ENCODE measurements at regions not wholly inside any gene's neighbourhood (a gene's known extent, or its start where the extent isn't known, plus 50 kb on each side); places are given as distances from the start of the nearest gene placed in this dataset.

DNA sequence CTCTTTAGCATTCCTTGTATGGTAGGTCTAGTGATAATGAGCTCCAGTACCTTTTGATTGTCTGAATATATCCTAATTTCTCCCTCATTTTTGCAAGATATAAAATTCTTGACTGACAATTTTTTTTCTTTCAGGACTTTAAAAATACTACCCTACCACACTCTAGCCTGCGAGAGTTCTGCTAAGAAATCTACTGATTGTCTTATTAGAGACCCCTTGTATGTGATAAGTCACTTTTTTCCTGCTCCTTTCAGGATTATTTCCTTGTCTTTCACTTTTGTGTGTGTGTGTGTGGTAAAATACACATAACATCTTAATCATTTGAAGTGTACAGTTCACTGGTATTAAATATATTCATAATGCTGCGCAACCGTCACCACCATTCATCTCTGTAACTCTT, 68.7 kb upstream of the PPP1R9A start:
- no peak overlapping the region for H3K27ac Mint-ChIP-seq (ENCODE audit: unreplicated experiment)
- peaks cover 5% of the 10 kb centered on the region for H3K9me3 ChIP-seq (ENCODE audit: insufficient read depth, low read depth, low read length)
- H3K27me3 ChIP-seq (ENCODE audit: insufficient read depth, low read length) = no peaks in the 10 kb centered on the region
- H3K36me3 Mint-ChIP-seq (ENCODE audit: low read depth, unreplicated experiment) = peaks cover 3% of the 10 kb centered on the region
- peaks cover 22% of the 10 kb centered on the region for H3K9me3 Mint-ChIP-seq (ENCODE audit: unreplicated experiment)
- H3K4me3 ChIP-seq (ENCODE audit: insufficient read depth, low read depth, low read length) = no peak overlapping the region
- DNase-seq (ENCODE audit: low read depth) = no peak
- H3K79me2 ChIP-seq (ENCODE audit: insufficient read depth, low read length) = no peaks in the 10 kb centered on the region
- H3K27me3 Mint-ChIP-seq (ENCODE audit: low read depth, unreplicated experiment) = no peaks in the 10 kb centered on the region
- no peak overlapping the region for H3K4me2 ChIP-seq (ENCODE audit: low read length)
- FAIRE-seq = no peak
- TF ChIP-seq EZH2 (IDR thresholded peaks at IDR 0.05; ENCODE audit: insufficient read depth, low read length) = no peak
- TF ChIP-seq, protein P1, sequence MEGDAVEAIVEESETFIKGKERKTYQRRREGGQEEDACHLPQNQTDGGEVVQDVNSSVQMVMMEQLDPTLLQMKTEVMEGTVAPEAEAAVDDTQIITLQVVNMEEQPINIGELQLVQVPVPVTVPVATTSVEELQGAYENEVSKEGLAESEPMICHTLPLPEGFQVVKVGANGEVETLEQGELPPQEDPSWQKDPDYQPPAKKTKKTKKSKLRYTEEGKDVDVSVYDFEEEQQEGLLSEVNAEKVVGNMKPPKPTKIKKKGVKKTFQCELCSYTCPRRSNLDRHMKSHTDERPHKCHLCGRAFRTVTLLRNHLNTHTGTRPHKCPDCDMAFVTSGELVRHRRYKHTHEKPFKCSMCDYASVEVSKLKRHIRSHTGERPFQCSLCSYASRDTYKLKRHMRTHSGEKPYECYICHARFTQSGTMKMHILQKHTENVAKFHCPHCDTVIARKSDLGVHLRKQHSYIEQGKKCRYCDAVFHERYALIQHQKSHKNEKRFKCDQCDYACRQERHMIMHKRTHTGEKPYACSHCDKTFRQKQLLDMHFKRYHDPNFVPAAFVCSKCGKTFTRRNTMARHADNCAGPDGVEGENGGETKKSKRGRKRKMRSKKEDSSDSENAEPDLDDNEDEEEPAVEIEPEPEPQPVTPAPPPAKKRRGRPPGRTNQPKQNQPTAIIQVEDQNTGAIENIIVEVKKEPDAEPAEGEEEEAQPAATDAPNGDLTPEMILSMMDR (IDR thresholded peaks at IDR 0.05; ENCODE audit: insufficient read depth, low read depth, low read length) = no peak
- no peak overlapping the region for H3K27ac ChIP-seq (ENCODE audit: low read depth, low read length)
- no peaks in the 10 kb centered on the region for H4K20me1 ChIP-seq (ENCODE audit: insufficient read depth, low read length)
- H3K4me3 Mint-ChIP-seq (ENCODE audit: unreplicated experiment) = no peak overlapping the region
- H3K4me1 Mint-ChIP-seq (ENCODE audit: low read depth, unreplicated experiment) = no peaks in the 10 kb centered on the region
- no peaks in the 10 kb centered on the region for H3K4me1 ChIP-seq (ENCODE audit: insufficient read depth, low read length)
- no peaks in the 10 kb centered on the region for H3K36me3 ChIP-seq (ENCODE audit: insufficient read depth, low read length)
- H3K9ac ChIP-seq (ENCODE audit: low read length) = no peak overlapping the region
- H2AFZ ChIP-seq (ENCODE audit: low read depth, low read length) = no peak overlapping the region

DNA sequence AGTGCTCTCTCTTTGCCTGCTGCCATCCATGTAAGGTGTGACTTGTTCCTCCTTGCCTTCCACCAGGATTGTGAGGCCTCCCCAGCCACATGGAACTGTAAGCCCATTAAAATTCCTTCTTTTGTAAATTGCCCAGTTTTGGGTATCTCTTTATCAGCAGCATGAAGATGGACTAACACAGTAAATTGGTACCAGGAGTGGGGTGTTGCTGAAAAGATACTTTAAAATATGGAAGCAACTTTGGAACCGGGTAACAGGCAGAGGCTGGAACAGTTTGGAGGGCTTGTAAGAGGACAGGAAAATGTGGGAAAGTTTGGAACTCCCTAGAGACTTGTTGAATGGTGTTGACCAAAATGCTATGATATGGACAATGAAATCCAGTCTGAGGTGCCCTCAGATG, 63.8 kb upstream of the PPP1R9A start:
- no peaks in the 10 kb centered on the region for H3K79me2 ChIP-seq (ENCODE audit: insufficient read depth, low read length)
- H2AFZ ChIP-seq (ENCODE audit: low read depth, low read length) = no peak overlapping the region
- no peaks in the 10 kb centered on the region for H3K4me1 Mint-ChIP-seq (ENCODE audit: low read depth, unreplicated experiment)
- H3K27me3 ChIP-seq (ENCODE audit: insufficient read depth, low read length) = no peaks in the 10 kb centered on the region
- no peaks in the 10 kb centered on the region for H3K36me3 ChIP-seq (ENCODE audit: insufficient read depth, low read length)
- H3K27ac Mint-ChIP-seq (ENCODE audit: unreplicated experiment) = no peak overlapping the region
- H3K4me2 ChIP-seq (ENCODE audit: low read length) = no peak overlapping the region
- TF ChIP-seq, protein P1 (IDR thresholded peaks at IDR 0.05; ENCODE audit: insufficient read depth, low read depth, low read length) = no peak
- no peak for TF ChIP-seq EZH2 (IDR thresholded peaks at IDR 0.05; ENCODE audit: insufficient read depth, low read length)
- H3K27ac ChIP-seq (ENCODE audit: low read depth, low read length) = no peak overlapping the region
- H3K4me1 ChIP-seq (ENCODE audit: insufficient read depth, low read length) = no peaks in the 10 kb centered on the region
- H4K20me1 ChIP-seq (ENCODE audit: insufficient read depth, low read length) = no peaks in the 10 kb centered on the region
- peaks cover 25% of the 10 kb centered on the region for H3K9me3 Mint-ChIP-seq (ENCODE audit: unreplicated experiment)
- no peaks in the 10 kb centered on the region for H3K27me3 Mint-ChIP-seq (ENCODE audit: low read depth, unreplicated experiment)
- no peak overlapping the region for H3K4me3 Mint-ChIP-seq (ENCODE audit: unreplicated experiment)
- DNase-seq (ENCODE audit: low read depth) = no peak
- no peak overlapping the region for H3K4me3 ChIP-seq (ENCODE audit: insufficient read depth, low read depth, low read length)
- peaks cover 6% of the 10 kb centered on the region for H3K36me3 Mint-ChIP-seq (ENCODE audit: low read depth, unreplicated experiment)
- no peak for FAIRE-seq
- H3K9ac ChIP-seq (ENCODE audit: low read length) = no peak overlapping the region
- peaks cover 8% of the 10 kb centered on the region for H3K9me3 ChIP-seq (ENCODE audit: insufficient read depth, low read depth, low read length)

DNA sequence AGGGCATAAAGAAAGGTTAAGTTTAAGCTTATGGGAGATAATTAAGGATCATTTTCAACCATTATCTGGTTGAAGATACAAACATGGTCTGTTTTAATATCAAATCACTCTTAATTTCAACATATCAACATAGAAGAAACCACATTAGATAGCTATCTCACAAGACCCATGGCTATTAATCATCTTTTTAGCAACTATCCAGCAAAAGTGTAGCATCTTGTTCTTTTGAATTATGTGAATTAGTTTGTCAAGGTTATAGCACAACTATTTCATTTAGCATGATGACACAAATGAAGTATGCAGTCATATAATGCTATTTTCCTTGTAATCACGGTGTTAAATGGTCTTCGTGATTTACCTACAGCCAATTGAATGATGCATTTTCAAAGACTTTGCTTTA, 58.9 kb upstream of the PPP1R9A start:
- no peak overlapping the region for H3K4me3 Mint-ChIP-seq (ENCODE audit: unreplicated experiment)
- Histone ChIP-seq H3K9me3 (ENCODE audit: insufficient read depth, low read depth, low read length) (peaks cover 4% of the 10 kb centered on the region), H3K4me1 (ENCODE audit: insufficient read depth, low read length) (no peaks in the 10 kb centered on the region)

More for the DNA sequence above, 58.9 kb upstream of the PPP1R9A start:
- peaks cover 4% of the 10 kb centered on the region for H3K36me3 Mint-ChIP-seq (ENCODE audit: low read depth, unreplicated experiment)
- H3K79me2 ChIP-seq (ENCODE audit: insufficient read depth, low read length) = no peaks in the 10 kb centered on the region
- H3K27ac Mint-ChIP-seq (ENCODE audit: unreplicated experiment) = no peak overlapping the region
- TF ChIP-seq, protein P1 (IDR thresholded peaks at IDR 0.05; ENCODE audit: insufficient read depth, low read depth, low read length) = no peak
- TF ChIP-seq EZH2 (IDR thresholded peaks at IDR 0.05; ENCODE audit: insufficient read depth, low read length) = no peak
- no peaks in the 10 kb centered on the region for H3K27me3 ChIP-seq (ENCODE audit: insufficient read depth, low read length)
- H3K36me3 ChIP-seq (ENCODE audit: insufficient read depth, low read length) = no peaks in the 10 kb centered on the region
- no peak for DNase-seq (ENCODE audit: low read depth)
- H3K27me3 Mint-ChIP-seq (ENCODE audit: low read depth, unreplicated experiment) = no peaks in the 10 kb centered on the region
- no peak overlapping the region for H3K4me2 ChIP-seq (ENCODE audit: low read length)
- H3K4me1 Mint-ChIP-seq (ENCODE audit: low read depth, unreplicated experiment) = no peaks in the 10 kb centered on the region
- H3K4me3 ChIP-seq (ENCODE audit: insufficient read depth, low read depth, low read length) = no peak overlapping the region
- H4K20me1 ChIP-seq (ENCODE audit: insufficient read depth, low read length) = no peaks in the 10 kb centered on the region
- no peak overlapping the region for H2AFZ ChIP-seq (ENCODE audit: low read depth, low read length)
- no peak overlapping the region for H3K27ac ChIP-seq (ENCODE audit: low read depth, low read length)
- no peak for FAIRE-seq
- H3K9me3 Mint-ChIP-seq (ENCODE audit: unreplicated experiment) = peaks cover 19% of the 10 kb centered on the region
- H3K9ac ChIP-seq (ENCODE audit: low read length) = no peak overlapping the region

Data from astrocyte (in vitro differentiated cells and primary cell).